ENCODE measurements at regions not wholly inside any gene's neighbourhood (a gene's known extent, or its start where the extent isn't known, plus 50 kb on each side); places are given as distances from the start of the nearest gene placed in this dataset.

- no peaks in the 10 kb centered on the region for H3K4me1 ChIP-seq
- H3K27ac ChIP-seq, result no peak overlapping the region
- WGBS, 2 donors, result 74 to 76% methylated on average over 3 of the region's 3 CpGs
- intact Hi-C loops (cut with DNase I), result no loop called here
- DNase-seq (no peak), ATAC-seq (no peak)
- H3K36me3 ChIP-seq, result no peaks in the 10 kb centered on the region
- TF ChIP-seq, protein P1, sequence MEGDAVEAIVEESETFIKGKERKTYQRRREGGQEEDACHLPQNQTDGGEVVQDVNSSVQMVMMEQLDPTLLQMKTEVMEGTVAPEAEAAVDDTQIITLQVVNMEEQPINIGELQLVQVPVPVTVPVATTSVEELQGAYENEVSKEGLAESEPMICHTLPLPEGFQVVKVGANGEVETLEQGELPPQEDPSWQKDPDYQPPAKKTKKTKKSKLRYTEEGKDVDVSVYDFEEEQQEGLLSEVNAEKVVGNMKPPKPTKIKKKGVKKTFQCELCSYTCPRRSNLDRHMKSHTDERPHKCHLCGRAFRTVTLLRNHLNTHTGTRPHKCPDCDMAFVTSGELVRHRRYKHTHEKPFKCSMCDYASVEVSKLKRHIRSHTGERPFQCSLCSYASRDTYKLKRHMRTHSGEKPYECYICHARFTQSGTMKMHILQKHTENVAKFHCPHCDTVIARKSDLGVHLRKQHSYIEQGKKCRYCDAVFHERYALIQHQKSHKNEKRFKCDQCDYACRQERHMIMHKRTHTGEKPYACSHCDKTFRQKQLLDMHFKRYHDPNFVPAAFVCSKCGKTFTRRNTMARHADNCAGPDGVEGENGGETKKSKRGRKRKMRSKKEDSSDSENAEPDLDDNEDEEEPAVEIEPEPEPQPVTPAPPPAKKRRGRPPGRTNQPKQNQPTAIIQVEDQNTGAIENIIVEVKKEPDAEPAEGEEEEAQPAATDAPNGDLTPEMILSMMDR (IDR thresholded peaks at IDR 0.05), result no peak
- peaks cover 0 to 11% (median 0%) of the 10 kb centered on the region in 11 donors for H3K9me3 ChIP-seq
- H3K4me3 ChIP-seq, result no peak overlapping the region
- no peaks in the 10 kb centered on the region for H3K27me3 ChIP-seq
These were observed 251.8 kb upstream of the DDX18 start for GRCh38 chr2:117562654-117563053.

DNA sequence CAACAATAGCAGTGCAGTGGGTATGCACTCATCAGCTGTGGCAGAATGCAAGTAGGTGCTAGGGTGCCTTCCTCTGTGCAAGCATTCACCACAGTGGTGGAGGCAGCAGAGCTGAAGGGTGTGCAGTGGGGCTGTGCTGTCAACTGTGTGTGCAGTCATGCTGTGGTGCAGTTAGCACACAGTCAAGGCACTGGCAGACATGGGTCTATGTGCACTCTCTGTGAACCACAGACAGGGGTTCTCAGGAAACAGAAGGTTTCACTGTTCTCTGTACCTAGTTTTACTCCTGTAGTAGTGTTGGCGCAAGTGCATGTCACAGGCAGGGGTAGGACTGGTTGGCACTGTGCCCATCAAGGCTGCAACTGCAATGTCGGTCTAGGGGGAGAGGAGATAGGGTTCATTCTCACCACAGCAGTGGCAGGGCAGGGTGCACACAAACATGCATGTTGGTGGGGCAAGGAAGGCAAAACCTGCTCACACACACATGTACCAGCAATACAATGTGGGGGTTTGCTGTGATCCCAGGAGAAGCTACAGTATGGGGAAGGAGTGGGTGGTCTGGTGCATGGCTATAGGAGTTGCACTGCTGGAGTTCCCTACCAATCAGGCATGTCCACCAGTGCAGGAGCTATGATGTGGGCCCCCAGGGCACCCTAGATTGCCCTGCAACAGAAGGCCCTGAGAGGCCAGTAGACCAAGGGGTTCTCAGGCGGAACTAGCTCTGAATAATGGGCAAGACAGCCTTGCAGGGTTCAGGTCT is 242.7 kb upstream of the DDX18 start:
- TF ChIP-seq, protein P1 (IDR thresholded peaks at IDR 0.05), result no peak
- no peak for DNase-seq
- Histone ChIP-seq H3K4me1 (no peaks in the 10 kb centered on the region), H3K9me3 (peaks cover 0 to 51% (median 8%) of the 10 kb centered on the region in 11 donors), H3K36me3 (no peaks in the 10 kb centered on the region), H3K27ac (no peak overlapping the region), H3K27me3 (no peaks in the 10 kb centered on the region), H3K4me3 (no peak overlapping the region)
- ATAC-seq, result no peak
- 64 to 79% methylated on average over 3 of the region's 3 CpGs for WGBS, 2 donors
- intact Hi-C loops (cut with DNase I), result no loop called here

- 80 to 84% methylated on average over 4 of the region's 4 CpGs for WGBS, 2 donors
- intact Hi-C loops (cut with DNase I), result no loop called here
- peaks cover 0 to 26% (median 14%) of the 10 kb centered on the region in 11 donors for H3K9me3 ChIP-seq
- H3K4me1 ChIP-seq, result no peaks in the 10 kb centered on the region
- ATAC-seq, result no peak
- no peak overlapping the region for H3K27ac ChIP-seq
- TF ChIP-seq, protein P1 (IDR thresholded peaks at IDR 0.05), result no peak
- H3K36me3 ChIP-seq, result no peaks in the 10 kb centered on the region
- no peak for DNase-seq
- no peaks in the 10 kb centered on the region for H3K27me3 ChIP-seq
- no peak overlapping the region for H3K4me3 ChIP-seq
These were observed 227.2 kb upstream of the DDX18 start for GRCh38 chr2:117587310-117587709.

- Histone ChIP-seq H3K27ac (no peak overlapping the region), H3K4me1 (no peaks in the 10 kb centered on the region), H3K36me3 (no peaks in the 10 kb centered on the region), H3K4me3 (no peak overlapping the region), H3K9me3 (no peaks in the 10 kb centered on the region), H3K27me3 (no peaks in the 10 kb centered on the region)
- WGBS, 2 donors, result 32 to 34% methylated on average over 3 of the region's 3 CpGs
- TF ChIP-seq, protein P1 (IDR thresholded peaks at IDR 0.05), result no peak
- DNase-seq, result no peak
- ATAC-seq, result no peak
- intact Hi-C loops (cut with DNase I), result no loop called here
These were observed 211.4 kb upstream of the DDX18 start for GRCh38 chr2:117603060-117603459.

All from heart right ventricle (tissue), 16 donors.